ENCODE measurements at regions not wholly inside any gene's neighbourhood (a gene's known extent, or its start where the extent isn't known, plus 50 kb on each side); places are given as distances from the start of the nearest gene placed in this dataset.

DNA sequence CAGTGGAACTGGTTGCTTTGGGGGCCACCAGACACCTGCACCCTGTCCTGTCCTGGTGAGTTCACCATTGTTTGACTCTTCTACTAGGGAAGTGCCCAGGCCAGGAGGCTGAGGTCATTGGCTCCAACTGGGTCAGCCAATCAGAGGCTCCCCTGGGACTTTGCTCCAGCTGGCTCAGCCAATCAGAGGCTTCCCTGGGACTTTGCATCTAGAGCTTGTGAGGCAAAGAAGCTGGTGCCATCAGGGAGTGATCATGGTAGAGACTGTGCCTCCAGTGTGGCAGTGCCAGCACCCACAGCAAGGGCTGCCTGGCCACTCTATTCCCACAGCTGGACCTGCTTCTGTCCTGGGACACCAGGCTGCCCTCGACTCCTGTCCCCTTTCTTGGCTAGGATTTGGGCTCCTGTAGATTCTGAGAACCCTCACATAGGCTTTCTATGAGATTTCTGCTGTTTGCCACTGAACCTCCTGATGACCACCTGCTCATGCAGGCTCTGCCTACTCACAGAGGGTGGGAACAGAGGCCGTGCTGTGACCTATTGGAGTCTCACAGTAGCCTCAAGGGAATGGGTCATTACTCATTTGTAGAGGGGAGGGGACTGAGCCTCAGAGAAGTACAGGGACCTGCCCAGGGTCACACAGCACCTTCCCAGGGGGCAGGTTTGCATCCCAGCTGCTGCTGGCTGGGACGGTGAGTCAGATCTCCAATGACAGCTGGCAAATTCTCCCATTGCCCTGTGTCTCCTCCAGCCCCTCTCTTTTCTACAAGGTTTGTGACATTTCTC, 59.2 kb upstream of the SHISAL1 start:
- Histone ChIP-seq H3K27ac (ENCODE audit: insufficient read depth, low read depth, low read length) (no peak overlapping the region), H3K79me2 (ENCODE audit: control insufficient read depth, insufficient read depth, low read length) (no peaks in the 10 kb centered on the region), H3K4me2 (ENCODE audit: insufficient read depth, low read length) (no peak overlapping the region), H3K9me1 (replicated peaks; ENCODE audit: control insufficient read depth, extremely low read depth, insufficient read depth, low read length) (no peaks in the 10 kb centered on the region), H3K4me1 (ENCODE audit: control insufficient read depth, extremely low read depth, insufficient read depth, low read length) (no peaks in the 10 kb centered on the region), H3K36me3 (ENCODE audit: control insufficient read depth in 2 of 2, extremely low read depth in 1 of 2, insufficient read depth in 2 of 2, low read length in 2 of 2) (no peaks in the 10 kb centered on the region), H4K20me1 (replicated peaks; ENCODE audit: control insufficient read depth, extremely low read depth, insufficient read depth, low read length) (no peaks in the 10 kb centered on the region), H3K4me3 (replicated peaks in 1 of 3; ENCODE audit: insufficient read depth in 1 of 3, low read depth in 1 of 3, low read length in 3 of 3) (no peak overlapping the region), H3K9me3 (replicated peaks; ENCODE audit: control insufficient read depth, insufficient read depth, low read length) (no peaks in the 10 kb centered on the region), H3K27me3 (ENCODE audit: control insufficient read depth in 2 of 2, insufficient read depth in 2 of 2, low read length in 2 of 2) (no peaks in the 10 kb centered on the region), H3K9ac (replicated peaks; ENCODE audit: extremely low read depth, insufficient read depth, low read length) (no peak overlapping the region), H2AFZ (ENCODE audit: low read depth, low read length) (no peak overlapping the region)
- no peak for FAIRE-seq
- no peak for DNase-seq (ENCODE audit: low read depth, low spot score)
- ChIA-PET POLR2A (no interaction called here), CTCF (no interaction called here)
- intact Hi-C loops (cut with micrococcal nuclease) (no loop called here), dilution Hi-C loops (cut with MboI; ENCODE audit: extremely low pct_ligation_motif_present, low sequenced_read_pairs) (no loop called here)
- TF ChIP-seq GATA2 (IDR thresholded peaks at IDR 0.05; ENCODE audit: insufficient read depth, insufficient read length, low read depth, low read length), result no peak
- TF ChIP-seq, protein P1, sequence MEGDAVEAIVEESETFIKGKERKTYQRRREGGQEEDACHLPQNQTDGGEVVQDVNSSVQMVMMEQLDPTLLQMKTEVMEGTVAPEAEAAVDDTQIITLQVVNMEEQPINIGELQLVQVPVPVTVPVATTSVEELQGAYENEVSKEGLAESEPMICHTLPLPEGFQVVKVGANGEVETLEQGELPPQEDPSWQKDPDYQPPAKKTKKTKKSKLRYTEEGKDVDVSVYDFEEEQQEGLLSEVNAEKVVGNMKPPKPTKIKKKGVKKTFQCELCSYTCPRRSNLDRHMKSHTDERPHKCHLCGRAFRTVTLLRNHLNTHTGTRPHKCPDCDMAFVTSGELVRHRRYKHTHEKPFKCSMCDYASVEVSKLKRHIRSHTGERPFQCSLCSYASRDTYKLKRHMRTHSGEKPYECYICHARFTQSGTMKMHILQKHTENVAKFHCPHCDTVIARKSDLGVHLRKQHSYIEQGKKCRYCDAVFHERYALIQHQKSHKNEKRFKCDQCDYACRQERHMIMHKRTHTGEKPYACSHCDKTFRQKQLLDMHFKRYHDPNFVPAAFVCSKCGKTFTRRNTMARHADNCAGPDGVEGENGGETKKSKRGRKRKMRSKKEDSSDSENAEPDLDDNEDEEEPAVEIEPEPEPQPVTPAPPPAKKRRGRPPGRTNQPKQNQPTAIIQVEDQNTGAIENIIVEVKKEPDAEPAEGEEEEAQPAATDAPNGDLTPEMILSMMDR (IDR thresholded peaks at IDR 0.05; ENCODE audit: extremely low read depth in 1 of 2, insufficient read depth in 1 of 2, low read depth in 1 of 2, low read length in 2 of 2), result no peak
- no peak for TF ChIP-seq EZH2 (IDR thresholded peaks at IDR 0.05; ENCODE audit: borderline replicate concordance, low read depth, low read length, severe bottlenecking)
- no peak for TF ChIP-seq MYC (IDR thresholded peaks at IDR 0.05; ENCODE audit: low read depth, low read length)
- TF ChIP-seq POLR2AphosphoS5 (IDR thresholded peaks at IDR 0.05; ENCODE audit: insufficient read depth, low read depth, low read length), result no peak
- no peak for TF ChIP-seq FOS (IDR thresholded peaks at IDR 0.05; ENCODE audit: borderline replicate concordance, insufficient read depth, low read length)
- no peak for TF ChIP-seq POLR2A (IDR thresholded peaks at IDR 0.05; ENCODE audit: low read depth, low read length)
- TF ChIP-seq, protein P2, sequence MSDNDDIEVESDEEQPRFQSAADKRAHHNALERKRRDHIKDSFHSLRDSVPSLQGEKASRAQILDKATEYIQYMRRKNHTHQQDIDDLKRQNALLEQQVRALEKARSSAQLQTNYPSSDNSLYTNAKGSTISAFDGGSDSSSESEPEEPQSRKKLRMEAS (IDR thresholded peaks at IDR 0.05; ENCODE audit: insufficient read depth, insufficient read length), result no peak
- no peak for TF ChIP-seq JUN (IDR thresholded peaks at IDR 0.05; ENCODE audit: borderline replicate concordance, insufficient read depth, insufficient read length, low read depth)
- BruUV-seq (replicated peaks), result no TSS peak

Measured in endothelial cell of umbilical vein (primary cell).